OCI-LY3 (cell line): ENCODE measurements at regions not wholly inside any gene's neighbourhood (a gene's known extent, or its start where the extent isn't known, plus 50 kb on each side); places are given as distances from the start of the nearest gene placed in this dataset.

Experiments
- H2AFZ ChIP-seq: fragments of 200-600, 300-600 bp; shearing (Covaris generic); 2 replicates; pipeline ENCODE4 v1.6.0; 2014; ENCODE audit warnings: antibody characterized with exemption, low read depth, low read length
- H3K27ac ChIP-seq: fragments of 200-600, 300-600 bp; sonication (generic); 2 replicates; pipeline ENCODE4 v1.5.1; 2014; ENCODE audit warnings: mild to moderate bottlenecking, low read length, moderate library complexity, mixed read lengths
- H3K27me3 ChIP-seq: fragments of 200-600, 300-600 bp; sonication (generic); 2 replicates; pipeline ENCODE4 v1.6.1; 2014; ENCODE audit warnings: low read depth, low read length, mixed read lengths
- H3K36me3 ChIP-seq: fragments of 200-600, 300-600 bp; sonication (generic); replicated peaks from 2 replicates; pipeline ENCODE3; 2014; ENCODE audit warnings: low read depth, low read length, mixed read lengths
- H3K4me1 ChIP-seq: fragments of 300-600, 200-600 bp; sonication (generic); 2 replicates; pipeline ENCODE4 v1.6.1; 2014; ENCODE audit warnings: low read length, mixed read lengths
- H3K4me2 ChIP-seq: fragments of 200-600, 300-600 bp; sonication (generic); 2 replicates; pipeline ENCODE4 v1.6.1; 2014; ENCODE audit warnings: low read length, mixed read lengths
- H3K4me3 ChIP-seq: fragments of 300-600, 200-600 bp; sonication (generic); 2 replicates; pipeline ENCODE4 v1.5.1; 2014; ENCODE audit warnings: antibody characterized with exemption, mild to moderate bottlenecking, low read length, moderate library complexity
- H3K79me2 ChIP-seq: fragments of 300-600, 200-600 bp; shearing (Covaris generic); 2 replicates; pipeline ENCODE4 v1.6.1; 2014; ENCODE audit warnings: mild to moderate bottlenecking, low read length, mixed read lengths
- H3K9ac ChIP-seq: fragments of 300-600, 200-600 bp; shearing (Covaris generic); 2 replicates; pipeline ENCODE4 v1.6.0; 2014; ENCODE audit warnings: mild to moderate bottlenecking, low read length, moderate library complexity
- H3K9me3 ChIP-seq: fragments of 200-600, 300-600 bp; shearing (Covaris generic); 2 replicates; pipeline ENCODE4 v1.6.1; 2014; ENCODE audit warnings: low read length, mixed read lengths; ENCODE audit not compliant: insufficient read depth
- H4K20me1 ChIP-seq: fragments of 200-600, 300-600 bp; sonication (generic); 2 replicates; pipeline ENCODE4 v1.6.1; 2016; ENCODE audit warnings: low read length, mixed read lengths; ENCODE audit not compliant: insufficient read depth
- EZH2phosphoT487 ChIP-seq: fragments of 200-600 bp; shearing (Covaris generic); IDR thresholded peaks from 2 replicates; pipeline ENCODE4 v1.6.1; 2018; ENCODE audit warnings: antibody characterized with exemption, mixed run types, low read depth
- TF ChIP-seq, protein P1 (sequence below): fragments of 200-600, 300-600 bp; sonication (generic); IDR thresholded peaks from 2 replicates; pipeline ENCODE4 v1.5.1; 2014; ENCODE audit warnings: antibody characterized with exemption, low read length, low read depth

- TF ChIP-seq, protein P1, sequence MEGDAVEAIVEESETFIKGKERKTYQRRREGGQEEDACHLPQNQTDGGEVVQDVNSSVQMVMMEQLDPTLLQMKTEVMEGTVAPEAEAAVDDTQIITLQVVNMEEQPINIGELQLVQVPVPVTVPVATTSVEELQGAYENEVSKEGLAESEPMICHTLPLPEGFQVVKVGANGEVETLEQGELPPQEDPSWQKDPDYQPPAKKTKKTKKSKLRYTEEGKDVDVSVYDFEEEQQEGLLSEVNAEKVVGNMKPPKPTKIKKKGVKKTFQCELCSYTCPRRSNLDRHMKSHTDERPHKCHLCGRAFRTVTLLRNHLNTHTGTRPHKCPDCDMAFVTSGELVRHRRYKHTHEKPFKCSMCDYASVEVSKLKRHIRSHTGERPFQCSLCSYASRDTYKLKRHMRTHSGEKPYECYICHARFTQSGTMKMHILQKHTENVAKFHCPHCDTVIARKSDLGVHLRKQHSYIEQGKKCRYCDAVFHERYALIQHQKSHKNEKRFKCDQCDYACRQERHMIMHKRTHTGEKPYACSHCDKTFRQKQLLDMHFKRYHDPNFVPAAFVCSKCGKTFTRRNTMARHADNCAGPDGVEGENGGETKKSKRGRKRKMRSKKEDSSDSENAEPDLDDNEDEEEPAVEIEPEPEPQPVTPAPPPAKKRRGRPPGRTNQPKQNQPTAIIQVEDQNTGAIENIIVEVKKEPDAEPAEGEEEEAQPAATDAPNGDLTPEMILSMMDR = no peak
- TF ChIP-seq EZH2phosphoT487 = no peak
- Histone ChIP-seq H3K9me3 (no peaks in the 10 kb centered on the region), H3K27me3 (no peaks in the 10 kb centered on the region), H3K4me1 (no peaks in the 10 kb centered on the region), H3K4me3 (no peak overlapping the region), H3K36me3 (no peaks in the 10 kb centered on the region), H3K9ac (no peak overlapping the region), H2AFZ (no peak overlapping the region), H3K79me2 (no peaks in the 10 kb centered on the region), H4K20me1 (no peaks in the 10 kb centered on the region), H3K4me2 (no peak overlapping the region), H3K27ac (no peak overlapping the region)
Measured at GRCh38 chr2:104289651-104290565, 564.0 kb upstream of the POU3F3 start.

DNA sequence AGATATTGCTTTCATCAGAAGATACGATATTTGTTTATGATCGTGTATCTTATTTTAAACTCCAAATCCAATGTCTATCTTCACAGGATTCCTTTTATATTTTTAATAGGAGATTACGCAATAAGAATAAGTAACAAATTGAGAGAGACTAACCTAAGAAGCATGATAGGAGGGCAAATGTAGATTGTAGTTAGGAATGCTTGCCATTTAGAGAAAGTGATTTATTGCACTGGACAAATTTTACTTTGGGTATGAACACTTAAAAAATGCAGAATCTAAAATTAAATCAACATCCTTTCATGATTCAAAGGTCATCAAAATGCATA, 563.4 kb upstream of the POU3F3 start:
- H3K4me1 ChIP-seq = no peaks in the 10 kb centered on the region
- no peaks in the 10 kb centered on the region for H3K9me3 ChIP-seq
- no peak overlapping the region for H3K4me3 ChIP-seq
- no peaks in the 10 kb centered on the region for H3K27me3 ChIP-seq
- no peaks in the 10 kb centered on the region for H3K79me2 ChIP-seq
- TF ChIP-seq EZH2phosphoT487 = no peak
- TF ChIP-seq, protein P1 = no peak
- H3K27ac ChIP-seq = no peak overlapping the region
- no peaks in the 10 kb centered on the region for H4K20me1 ChIP-seq
- H3K36me3 ChIP-seq = no peaks in the 10 kb centered on the region
- H3K4me2 ChIP-seq = no peak overlapping the region
- no peak overlapping the region for H2AFZ ChIP-seq
- no peak overlapping the region for H3K9ac ChIP-seq

DNA sequence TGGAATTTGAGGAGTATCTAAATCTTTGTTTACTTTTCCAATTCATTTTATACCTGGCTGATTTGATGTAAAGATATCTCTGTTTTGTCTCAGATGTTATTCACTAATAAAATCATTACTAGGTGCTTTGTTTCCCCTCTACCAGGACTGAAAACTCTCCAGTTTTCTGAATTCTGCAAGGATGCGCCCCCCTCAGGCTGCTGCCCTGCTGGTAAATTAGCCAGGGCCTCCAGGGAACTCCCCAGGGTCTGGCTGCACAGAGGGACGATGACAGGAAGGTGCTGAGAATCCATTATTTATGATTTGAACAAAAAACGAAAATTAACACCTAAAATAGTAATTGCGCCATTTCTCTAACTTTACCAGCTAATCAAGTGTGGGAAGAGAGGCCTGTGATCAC, 541.2 kb upstream of the POU3F3 start:
- Histone ChIP-seq H2AFZ (no peak overlapping the region), H3K9me3 (no peaks in the 10 kb centered on the region), H3K9ac (no peak overlapping the region), H3K79me2 (no peaks in the 10 kb centered on the region), H3K27ac (no peak overlapping the region), H3K27me3 (no peaks in the 10 kb centered on the region), H3K4me3 (no peak overlapping the region), H3K4me2 (peak overlapping the region; percentile 16; the same call in 1 of the 2 replicates), H4K20me1 (no peaks in the 10 kb centered on the region), H3K4me1 (no peaks in the 10 kb centered on the region), H3K36me3 (no peaks in the 10 kb centered on the region)
- no peak for TF ChIP-seq EZH2phosphoT487
- TF ChIP-seq, protein P1 = no peak; the same call in 1 of the 2 replicates

DNA sequence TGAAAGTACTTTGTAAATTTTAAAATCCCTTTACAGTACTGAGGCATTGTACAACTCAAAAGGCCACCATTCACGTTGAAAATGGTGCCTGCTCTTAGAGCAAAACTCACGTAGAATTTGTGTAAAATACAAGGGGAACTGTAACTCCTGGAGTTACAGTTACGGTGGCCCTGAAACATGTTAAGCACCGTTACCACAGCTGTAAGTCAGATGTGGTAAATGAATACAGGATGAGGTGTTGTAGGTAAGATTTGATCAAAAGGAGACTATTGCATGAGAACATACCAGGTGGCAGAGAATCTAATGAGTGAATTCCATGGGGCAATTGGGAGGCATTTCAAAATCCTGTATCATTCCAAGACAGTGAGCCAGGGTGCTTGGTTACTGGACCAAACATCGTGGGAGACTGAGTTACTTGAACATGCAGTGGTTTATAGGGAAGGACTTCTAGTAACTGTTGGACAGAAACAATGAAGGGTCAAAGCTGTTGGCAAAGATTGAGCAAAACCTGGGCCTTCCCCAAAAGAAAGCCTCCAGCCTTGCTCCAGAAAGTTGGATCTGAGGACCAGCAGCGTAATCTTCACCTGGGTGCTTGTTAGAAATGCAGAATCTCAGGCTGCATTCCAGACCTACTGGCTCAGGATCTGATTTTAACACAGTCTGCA, 535.8 kb upstream of the POU3F3 start:
- no peaks in the 10 kb centered on the region for H3K4me1 ChIP-seq
- H3K79me2 ChIP-seq = no peaks in the 10 kb centered on the region
- H3K4me3 ChIP-seq = no peak overlapping the region
- no peak overlapping the region for H2AFZ ChIP-seq
- H4K20me1 ChIP-seq = no peaks in the 10 kb centered on the region
- no peak overlapping the region for H3K9ac ChIP-seq
- no peaks in the 10 kb centered on the region for H3K27me3 ChIP-seq
- no peak overlapping the region for H3K27ac ChIP-seq
- TF ChIP-seq, protein P1 = no peak
- TF ChIP-seq EZH2phosphoT487 = no peak
- H3K9me3 ChIP-seq = no peaks in the 10 kb centered on the region
- no peaks in the 10 kb centered on the region for H3K36me3 ChIP-seq
- no peak overlapping the region for H3K4me2 ChIP-seq
